GM18511 (cell line): ENCODE measurements at regions not wholly inside any gene's neighbourhood (a gene's known extent, or its start where the extent isn't known, plus 50 kb on each side); places are given as distances from the start of the nearest gene placed in this dataset.

Source experiments
- ATAC-seq: cut with Tn5 transposase; IDR thresholded peaks from one replicate; pipeline ENCODE4 v1.9.1; 2021; ENCODE audit warnings: mild to moderate bottlenecking, moderate library complexity; ENCODE audit not compliant: unreplicated experiment

- ATAC-seq = no peak
Observed at GRCh38 chr1:188889166-188889565, 1588.5 kb downstream of the BRINP3 start.

GRCh38 chr1:188891958-188892357, 1585.7 kb downstream of the BRINP3 start:
- no peak for ATAC-seq

DNA sequence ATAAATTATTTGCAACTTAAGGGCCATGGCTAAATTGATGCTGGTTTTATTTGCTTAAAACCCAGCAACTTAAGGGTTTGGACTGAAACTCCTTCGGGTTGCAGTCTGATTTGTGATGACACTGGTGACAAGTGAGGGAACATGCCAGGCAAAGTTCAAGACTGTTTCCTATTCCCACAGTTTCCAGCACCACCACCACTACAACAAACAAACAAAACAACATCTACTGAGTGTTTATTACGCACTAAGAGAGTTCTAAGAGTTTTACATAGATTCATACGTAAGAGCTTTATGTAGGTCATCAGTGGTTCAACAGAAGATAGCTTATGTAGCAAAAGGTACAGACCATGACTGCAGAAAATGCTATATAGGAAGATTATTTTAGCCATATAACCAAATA, 1582.1 kb downstream of the BRINP3 start:
- ATAC-seq = no peak

DNA sequence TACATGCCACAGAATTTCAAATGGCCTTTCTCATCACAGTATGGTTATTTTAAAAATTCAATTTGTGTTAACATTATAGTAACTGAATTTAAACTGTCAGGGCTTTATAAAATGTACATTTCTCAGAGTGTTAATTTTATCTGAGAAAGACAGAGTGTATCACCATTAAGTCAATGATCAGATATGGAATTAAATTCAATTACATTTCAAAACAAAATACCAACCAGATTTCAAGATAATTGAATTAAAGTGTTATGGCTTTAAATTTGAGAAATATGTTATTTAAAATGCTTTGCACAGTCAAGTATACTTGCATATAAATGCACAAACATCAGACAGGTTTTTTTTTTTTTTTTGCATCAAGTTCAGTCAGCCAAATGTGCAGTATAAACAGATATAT, 1574.4 kb downstream of the BRINP3 start:
- ATAC-seq = no peak

DNA sequence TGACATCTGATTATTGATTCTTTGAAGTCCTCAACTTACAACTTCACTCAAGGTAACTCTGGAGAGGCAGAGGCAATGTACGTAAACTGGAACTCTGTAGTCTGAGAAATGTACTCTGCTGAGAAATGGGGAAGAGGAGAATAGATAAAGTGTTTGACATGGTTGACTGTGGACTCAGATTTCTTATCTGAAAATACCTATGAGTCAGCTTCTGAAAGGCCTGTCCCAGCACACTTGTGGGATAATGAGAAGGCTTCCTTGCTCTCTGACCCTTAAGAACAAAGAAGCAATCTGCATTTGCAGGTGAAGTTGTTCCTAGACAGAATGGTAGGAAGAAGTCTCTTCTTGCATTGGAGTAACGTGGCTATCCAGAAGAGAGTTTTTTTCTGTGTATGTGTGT, 1573.5 kb downstream of the BRINP3 start:
- ATAC-seq = no peak

GRCh38 chr1:188906921-188907641, 1570.6 kb downstream of the BRINP3 start:
- no peak for ATAC-seq

DNA sequence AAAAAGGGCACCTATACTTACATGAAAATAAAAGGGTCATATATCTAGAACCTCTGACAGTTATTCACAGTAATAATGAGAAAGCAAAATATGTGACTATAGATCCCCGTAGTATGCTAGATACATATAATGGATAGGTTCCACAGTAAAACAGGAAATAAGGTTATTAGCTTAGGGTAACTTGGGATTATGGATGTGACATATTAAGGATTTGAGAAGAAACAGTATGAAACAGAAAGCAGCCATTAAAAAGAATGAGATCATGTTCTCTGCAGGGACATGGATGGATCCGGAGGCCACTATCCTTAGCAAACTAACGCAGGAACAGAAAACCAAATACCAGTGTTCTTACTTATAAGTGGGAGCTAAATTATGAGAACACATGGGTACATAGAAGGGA, 1547.3 kb downstream of the BRINP3 start:
- ATAC-seq = no peak

DNA sequence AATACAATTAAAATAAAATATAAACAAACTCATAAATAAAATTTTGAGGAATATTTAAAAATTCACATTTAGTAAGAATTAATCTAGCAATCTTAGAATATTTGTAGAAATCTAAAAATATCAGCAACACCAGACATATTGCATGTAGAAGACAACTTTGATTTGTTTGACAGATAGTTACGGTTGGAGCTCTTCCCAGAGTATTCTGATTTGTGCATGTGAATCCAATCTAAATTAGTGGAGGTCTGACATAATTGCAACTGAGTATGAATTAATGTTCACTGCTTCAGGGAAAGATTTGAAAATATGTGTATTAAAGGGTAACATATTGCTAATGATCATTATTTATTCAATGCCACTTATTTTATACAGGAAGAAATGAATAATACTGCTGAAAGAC, 1546.2 kb downstream of the BRINP3 start:
- ATAC-seq = no peak

DNA sequence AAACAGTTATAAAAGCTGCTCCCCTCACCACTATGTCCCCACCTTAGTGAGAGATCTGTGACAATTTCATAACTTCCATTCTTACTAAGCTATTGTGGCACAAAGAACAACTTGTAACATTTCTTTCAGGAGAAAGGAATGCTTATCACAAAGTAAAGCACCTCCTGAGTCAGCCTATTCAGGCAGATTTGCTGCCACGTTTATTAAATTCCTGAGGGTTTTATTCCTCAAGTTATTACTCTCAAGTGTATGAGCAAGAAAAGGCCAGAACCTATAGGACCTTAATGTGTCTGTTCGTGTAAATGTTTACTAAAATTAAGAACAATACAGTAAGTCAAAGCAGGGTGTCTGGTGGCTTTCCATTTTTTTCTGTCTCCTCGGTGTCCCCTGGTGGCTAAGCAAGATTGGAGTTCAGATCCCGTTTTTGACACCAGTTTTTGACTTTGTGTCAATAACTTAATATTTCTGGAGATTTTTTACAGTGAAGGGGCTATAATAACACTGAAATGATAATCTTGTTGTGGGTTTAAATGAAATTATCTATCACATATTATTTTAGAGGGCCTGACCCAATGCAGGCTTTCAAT, 1539.6 kb downstream of the BRINP3 start:
- no peak for ATAC-seq

DNA sequence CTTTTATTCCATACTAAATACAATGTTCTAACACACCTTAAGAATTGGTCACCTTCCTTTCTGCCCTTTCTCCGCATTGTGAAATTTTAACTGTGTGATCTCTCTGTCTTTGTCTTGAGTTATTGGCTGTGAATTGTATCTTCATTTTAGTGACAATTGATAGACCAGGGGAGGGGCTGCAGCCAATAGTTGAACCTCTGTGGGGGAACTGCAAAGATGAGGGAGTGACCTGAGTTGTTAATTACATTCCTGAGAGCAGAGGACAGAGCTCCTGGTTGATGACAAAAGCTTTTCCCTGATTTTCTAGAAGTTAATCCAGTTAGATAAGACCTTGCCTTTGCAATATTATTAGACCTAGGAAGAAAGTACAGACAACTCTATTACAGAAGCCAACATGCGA, 1535.7 kb downstream of the BRINP3 start:
- no peak for ATAC-seq

GRCh38 chr1:188949701-188950100, 1528.0 kb downstream of the BRINP3 start:
- ATAC-seq = no peak

DNA sequence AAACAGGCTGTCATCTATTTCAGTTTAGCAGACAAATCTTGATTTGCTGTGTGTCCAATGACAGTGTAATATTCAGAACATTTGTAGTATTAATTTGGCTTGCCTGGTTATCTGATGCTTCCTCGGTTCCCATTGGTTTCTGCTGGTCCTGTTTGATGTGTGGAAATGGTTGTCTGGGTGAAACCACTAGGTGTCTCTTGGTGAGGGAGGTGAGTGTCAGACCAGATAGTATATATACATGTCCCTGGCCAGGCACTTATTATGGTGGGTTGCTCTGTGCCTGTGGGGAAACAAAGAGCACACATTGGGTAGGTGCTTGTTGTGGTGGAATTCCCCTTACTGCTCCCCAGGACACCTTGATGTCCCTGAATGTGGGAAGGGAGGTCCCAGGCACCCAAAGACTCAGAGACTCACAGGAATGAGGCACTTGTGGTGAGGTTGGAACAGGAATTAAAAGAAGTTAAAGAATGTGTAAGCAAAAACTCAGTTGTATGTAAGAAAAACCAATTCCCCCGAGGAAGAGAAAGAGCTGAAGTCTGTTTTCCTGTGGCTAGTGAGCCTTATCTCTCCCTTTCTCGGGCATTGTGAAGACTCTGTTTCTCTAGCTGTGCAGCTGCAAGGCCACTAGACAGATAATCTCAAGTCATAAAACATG, 1519.1 kb downstream of the BRINP3 start:
- no peak for ATAC-seq

- ATAC-seq = no peak
Observed at GRCh38 chr1:188986745-188987417, 1490.8 kb downstream of the BRINP3 start.

- no peak for ATAC-seq
Observed at GRCh38 chr1:188988589-188988988, 1489.1 kb downstream of the BRINP3 start.

DNA sequence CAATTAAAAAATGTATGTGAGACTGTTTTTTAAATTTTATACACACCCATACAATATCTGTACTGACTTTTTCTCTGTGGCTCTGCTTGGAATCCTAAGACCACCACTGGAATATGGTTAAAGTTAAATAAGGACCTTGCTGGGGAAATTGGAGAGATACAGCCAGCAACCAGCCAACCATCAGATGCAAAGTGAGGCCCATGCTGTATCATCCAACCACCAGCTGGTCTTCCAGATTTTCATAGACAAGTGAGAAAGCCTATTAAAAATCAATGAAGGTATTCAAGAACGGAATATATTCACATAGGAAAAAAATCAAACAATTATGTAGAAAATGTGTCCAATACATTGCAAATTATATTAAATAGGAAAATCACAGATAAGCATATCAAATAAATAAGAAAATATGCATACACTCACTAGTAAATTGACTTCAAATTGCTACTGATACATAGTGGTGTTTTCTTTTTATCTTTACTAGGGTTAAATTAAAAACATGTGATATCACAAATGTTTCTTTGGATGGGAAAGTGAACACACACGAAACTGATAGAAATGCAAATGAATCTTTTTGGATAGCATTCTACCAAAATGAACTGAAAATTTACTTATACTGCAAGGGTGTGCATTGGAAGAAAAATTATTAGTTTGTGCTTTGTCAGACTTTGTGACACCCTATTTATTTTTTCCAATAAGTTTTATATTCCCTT, 1486.3 kb downstream of the BRINP3 start:
- no peak for ATAC-seq

DNA sequence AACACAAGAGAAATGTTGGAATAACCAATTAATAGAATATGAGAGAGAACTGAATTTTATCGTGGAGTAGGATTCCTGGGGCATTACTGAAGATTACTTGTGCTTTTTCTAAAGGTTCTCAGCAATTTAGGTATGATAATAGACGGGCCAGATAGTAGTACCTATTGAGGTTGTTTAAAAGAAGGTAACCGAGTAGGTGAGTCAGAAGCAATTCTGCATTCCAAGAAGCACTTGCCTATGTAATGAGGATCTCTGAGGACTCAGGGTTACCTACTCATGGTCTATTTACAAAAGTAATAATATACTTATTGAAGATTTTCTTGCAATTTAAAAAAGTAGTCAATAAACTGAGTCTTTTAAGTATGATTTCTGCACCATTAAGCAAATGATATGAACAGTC, 1469.8 kb downstream of the BRINP3 start:
- no peak for ATAC-seq

GRCh38 chr1:189021577-189021976, 1456.1 kb downstream of the BRINP3 start:
- no peak for ATAC-seq

GRCh38 chr1:189022015-189022414, 1455.6 kb downstream of the BRINP3 start:
- ATAC-seq = no peak

GRCh38 chr1:189027512-189027911, 1450.2 kb downstream of the BRINP3 start:
- no peak for ATAC-seq

GRCh38 chr1:189033169-189033568, 1444.5 kb downstream of the BRINP3 start:
- no peak for ATAC-seq

DNA sequence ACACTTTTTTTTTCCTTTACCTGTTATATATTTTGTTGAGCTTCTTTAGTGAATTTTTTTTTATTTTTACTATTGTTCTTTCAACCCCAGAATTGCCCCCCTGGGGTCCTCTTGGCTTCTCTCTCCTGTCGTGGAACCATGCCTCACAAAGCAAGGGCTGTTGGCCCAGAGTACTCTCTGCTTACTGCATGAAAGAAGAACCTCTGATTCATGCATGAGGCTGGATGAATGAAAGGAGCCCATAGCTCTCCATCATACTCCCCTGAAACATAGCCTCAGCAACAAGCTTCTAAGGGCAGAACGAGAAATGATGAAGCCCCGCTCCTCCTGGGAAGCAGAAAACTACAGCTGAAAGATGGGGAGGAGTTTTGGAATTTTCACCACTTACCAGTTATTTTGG, 1441.0 kb downstream of the BRINP3 start:
- ATAC-seq = no peak
